Anterior cingulate cortex (tissue), 58 donors: ENCODE measurements at regions not wholly inside any gene's neighbourhood (a gene's known extent, or its start where the extent isn't known, plus 50 kb on each side); places are given as distances from the start of the nearest gene placed in this dataset.
"Not testable (repeated sequence)": the region's sequence is repeated elsewhere in the genome, so short reads cannot be mapped to it uniquely, and the experiment has no call there.

Experiments
- DNase-seq, 58 donors: peaks; one replicate each; lab custom pipeline; 2025; lab: John Stamatoyannopoulos, UW

GRCh38 chr5:39648085-39648847 is 223.5 kb upstream of the DAB2 start:
- DNase-seq = no peak

- no peak for DNase-seq
Observed at GRCh38 chr5:39640552-39640951, 215.8 kb upstream of the DAB2 start.

- no peak for DNase-seq
Observed at GRCh38 chr5:39639618-39640089, 214.9 kb upstream of the DAB2 start.

GRCh38 chr5:39638813-39639212 is 214.0 kb upstream of the DAB2 start:
- DNase-seq = no peak

- no peak for DNase-seq
Observed at GRCh38 chr5:39633057-39633456, 208.3 kb upstream of the DAB2 start.

GRCh38 chr5:39631958-39632357 is 207.2 kb upstream of the DAB2 start:
- no peak for DNase-seq

- no peak for DNase-seq
Observed at GRCh38 chr5:39629946-39630345, 205.2 kb upstream of the DAB2 start.

GRCh38 chr5:39628348-39628747 is 203.6 kb upstream of the DAB2 start:
- DNase-seq = no peak

- DNase-seq = no peak
Observed at GRCh38 chr5:39624890-39625289, 200.1 kb upstream of the DAB2 start.

- DNase-seq = no peak
Observed at GRCh38 chr5:39624268-39624886, 199.6 kb upstream of the DAB2 start.

GRCh38 chr5:39623291-39623865 is 198.6 kb upstream of the DAB2 start:
- DNase-seq = no peak

GRCh38 chr5:39622281-39622680 is 197.5 kb upstream of the DAB2 start:
- no peak for DNase-seq

GRCh38 chr5:39619168-39619818 is 194.5 kb upstream of the DAB2 start:
- no peak for DNase-seq

GRCh38 chr5:39618391-39618790 is 193.6 kb upstream of the DAB2 start:
- no peak for DNase-seq

- DNase-seq = no peak
Observed at GRCh38 chr5:39616131-39616530, 191.4 kb upstream of the DAB2 start.

GRCh38 chr5:39611076-39611475 is 186.3 kb upstream of the DAB2 start:
- not testable (repeated sequence) for DNase-seq

GRCh38 chr5:39608024-39608423 is 183.2 kb upstream of the DAB2 start:
- no peak for DNase-seq

- DNase-seq = no peak
Observed at GRCh38 chr5:39606591-39606990, 181.8 kb upstream of the DAB2 start.

GRCh38 chr5:39605588-39606575 is 181.1 kb upstream of the DAB2 start:
- DNase-seq = no peak

GRCh38 chr5:39605145-39605544 is 180.4 kb upstream of the DAB2 start:
- DNase-seq = no peak
